ENCODE measurements at regions not wholly inside any gene's neighbourhood (a gene's known extent, or its start where the extent isn't known, plus 50 kb on each side); places are given as distances from the start of the nearest gene placed in this dataset.
A peak's percentile ranks its signal among the peaks of the same experiment; 100 is the strongest.

DNA sequence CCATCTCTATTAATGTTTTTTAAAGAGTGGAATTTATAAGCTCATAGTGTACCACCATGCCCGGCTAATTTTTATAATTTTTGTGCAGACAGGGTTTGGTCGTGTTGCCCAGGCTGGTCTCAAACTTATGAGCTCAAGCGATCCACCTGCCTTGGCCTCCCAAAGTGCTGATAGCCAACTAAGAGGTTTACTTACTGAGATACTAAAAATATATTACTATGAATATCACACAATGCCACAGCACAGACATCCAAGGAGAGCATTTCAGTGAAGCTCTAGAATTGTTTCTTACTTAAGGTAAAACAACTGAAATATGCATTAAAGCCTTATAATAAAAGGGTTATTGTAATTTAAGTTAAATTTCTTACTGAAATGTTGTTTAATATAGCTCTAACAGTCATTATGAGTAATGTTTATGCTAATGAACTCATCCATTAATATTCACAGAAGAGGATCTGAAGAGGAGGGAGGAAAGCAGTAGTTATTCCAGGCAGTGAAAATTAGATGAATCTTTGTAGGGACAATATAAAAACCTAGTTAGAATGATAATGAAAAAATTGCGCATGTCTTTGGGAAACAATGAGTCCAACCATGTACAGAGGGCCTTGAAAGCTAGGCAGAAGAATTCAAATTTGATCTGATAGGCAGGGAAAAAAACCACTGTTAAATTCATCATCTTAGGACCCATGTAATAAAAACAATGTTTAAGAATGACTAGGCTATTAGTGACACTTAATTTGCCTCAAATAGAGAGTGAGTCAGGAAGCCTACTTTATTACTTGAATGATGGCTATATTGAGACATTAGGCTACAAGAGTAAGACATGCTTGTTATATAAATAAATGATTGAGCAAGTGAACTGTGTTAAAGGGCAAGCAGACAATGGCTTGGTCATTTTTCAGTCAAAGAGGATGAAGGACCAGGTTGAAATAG lies 99.2 kb downstream of the SLC41A2 start:
- peak; percentile 63 for DNase-seq (ENCODE audit: low read depth)

- no peak for DNase-seq (ENCODE audit: low read depth)
Observed at GRCh38 chr12:104856531-104856930, 101.6 kb downstream of the SLC41A2 start.

GRCh38 chr12:104855599-104855998 lies 102.5 kb downstream of the SLC41A2 start:
- no peak for DNase-seq (ENCODE audit: low read depth)

DNA sequence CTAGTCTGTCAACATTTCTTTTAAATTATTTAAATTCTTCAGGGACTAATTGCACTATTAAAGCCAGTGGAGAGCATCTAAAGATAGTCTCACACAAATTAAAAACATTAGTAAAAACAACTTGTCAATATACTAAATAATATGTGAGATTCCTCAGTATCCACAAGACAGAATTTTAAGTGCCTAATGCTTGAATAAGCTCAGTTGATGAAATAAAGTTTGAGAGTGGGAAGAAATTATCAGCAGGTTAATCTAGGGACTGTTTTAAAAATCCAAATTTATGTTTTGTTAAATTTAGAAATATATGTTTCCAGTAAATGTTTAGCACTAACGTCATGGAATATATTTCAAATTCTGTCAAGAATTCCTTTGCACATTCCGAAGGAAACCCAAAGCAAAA lies 105.2 kb downstream of the SLC41A2 start:
- DNase-seq (ENCODE audit: low read depth): no peak

- no peak for DNase-seq (ENCODE audit: low read depth)
Observed at GRCh38 chr12:104852102-104852501, 106.0 kb downstream of the SLC41A2 start.

DNA sequence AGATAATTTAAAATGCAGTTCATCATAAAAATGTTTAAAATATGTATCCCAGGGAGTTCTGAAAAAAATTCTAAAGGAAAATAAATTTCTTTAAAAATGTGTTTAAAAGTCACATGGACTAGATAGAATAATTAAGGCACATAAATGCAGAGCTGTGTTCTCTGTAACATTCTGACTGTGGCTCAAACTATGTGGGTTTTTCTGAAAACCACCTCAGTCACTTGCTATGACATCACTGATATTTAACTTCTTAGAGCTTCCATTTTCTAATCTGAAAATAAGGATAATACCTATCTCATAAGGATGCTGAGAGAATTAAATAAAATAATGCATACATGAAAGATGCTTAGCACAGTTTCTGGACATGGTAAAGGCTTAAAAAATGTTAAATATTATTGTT lies 107.3 kb downstream of the SLC41A2 start:
- no peak for DNase-seq (ENCODE audit: low read depth)

GRCh38 chr12:104846056-104846767 lies 111.9 kb downstream of the SLC41A2 start:
- peak; percentile 78 for DNase-seq (ENCODE audit: low read depth)

DNA sequence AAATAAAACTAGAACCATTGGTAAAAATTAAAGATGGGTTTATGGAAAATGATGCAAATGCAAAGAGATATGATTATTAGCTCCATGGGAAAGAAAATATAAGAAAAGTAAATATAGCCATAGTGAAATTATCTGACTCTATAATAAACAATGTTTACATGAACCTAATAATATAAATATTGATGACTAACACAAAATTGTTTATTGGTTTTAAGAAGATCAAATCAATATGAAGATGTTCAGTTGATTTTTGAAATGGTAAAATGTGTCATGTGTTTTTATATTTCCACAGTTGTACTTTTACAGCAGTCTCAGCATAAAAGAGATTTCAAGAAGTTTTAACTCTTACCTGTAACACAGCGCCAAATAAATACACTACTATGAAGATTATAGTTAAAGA lies 114.0 kb downstream of the SLC41A2 start:
- no peak for DNase-seq (ENCODE audit: low read depth)

- no peak for DNase-seq (ENCODE audit: low read depth)
Observed at GRCh38 chr12:104840262-104840661, 117.8 kb downstream of the SLC41A2 start.

GRCh38 chr12:104835317-104835716 lies 122.8 kb downstream of the SLC41A2 start:
- no peak for DNase-seq (ENCODE audit: low read depth)

GRCh38 chr12:104834607-104835006 lies 123.5 kb downstream of the SLC41A2 start:
- DNase-seq (ENCODE audit: low read depth): no peak

- no peak for DNase-seq (ENCODE audit: low read depth)
Observed at GRCh38 chr12:104833756-104834155, 124.3 kb downstream of the SLC41A2 start.

GRCh38 chr12:104828015-104828414 lies 130.1 kb downstream of the SLC41A2 start:
- DNase-seq (ENCODE audit: low read depth): no peak

GRCh38 chr12:104827587-104827986 lies 130.5 kb downstream of the SLC41A2 start:
- DNase-seq (ENCODE audit: low read depth): no peak

GRCh38 chr12:104825408-104825807 lies 132.7 kb downstream of the SLC41A2 start:
- no peak for DNase-seq (ENCODE audit: low read depth)

DNA sequence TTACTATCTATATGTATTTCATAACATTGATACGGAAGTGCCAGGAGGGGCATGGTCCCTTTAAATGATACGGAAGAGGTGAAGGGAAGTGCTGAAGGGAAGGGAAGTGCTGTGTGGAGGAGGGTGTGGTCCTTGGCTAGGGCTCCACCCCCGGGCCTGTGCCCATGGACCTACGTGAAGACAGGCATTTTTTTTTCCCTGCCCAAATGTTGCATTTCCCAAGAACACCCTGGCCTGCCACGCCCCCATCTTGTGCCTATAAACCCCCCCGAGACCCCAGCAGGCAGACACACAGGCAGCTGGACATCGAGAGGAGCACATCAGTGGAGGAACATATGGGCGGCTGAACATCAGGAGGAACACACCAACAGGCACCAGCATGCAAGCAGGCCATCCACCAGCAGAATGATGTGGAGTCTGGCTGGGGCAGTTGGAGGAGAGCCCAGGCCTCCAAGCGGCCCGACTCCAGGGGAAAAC lies 134.1 kb downstream of the SLC41A2 start:
- DNase-seq (ENCODE audit: low read depth): no peak

DNA sequence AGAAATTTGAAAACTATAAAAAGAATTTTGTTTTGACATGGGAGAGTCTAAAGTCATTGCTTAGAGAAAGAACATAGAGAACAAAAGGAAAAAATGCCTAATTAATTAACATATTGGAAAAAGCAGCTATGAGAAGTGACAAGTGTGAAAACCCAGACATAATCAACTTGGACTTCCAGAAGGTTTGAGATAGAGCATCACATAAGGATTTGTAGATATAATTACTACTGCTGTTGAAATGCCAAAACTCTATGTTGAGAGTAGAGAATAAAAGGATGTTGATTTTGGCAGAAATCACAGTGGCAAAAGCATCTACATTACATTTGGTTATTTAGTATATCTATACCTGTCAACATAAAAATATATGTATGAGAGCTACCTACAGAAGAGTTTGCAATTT lies 135.1 kb downstream of the SLC41A2 start:
- DNase-seq (ENCODE audit: low read depth): no peak

DNA sequence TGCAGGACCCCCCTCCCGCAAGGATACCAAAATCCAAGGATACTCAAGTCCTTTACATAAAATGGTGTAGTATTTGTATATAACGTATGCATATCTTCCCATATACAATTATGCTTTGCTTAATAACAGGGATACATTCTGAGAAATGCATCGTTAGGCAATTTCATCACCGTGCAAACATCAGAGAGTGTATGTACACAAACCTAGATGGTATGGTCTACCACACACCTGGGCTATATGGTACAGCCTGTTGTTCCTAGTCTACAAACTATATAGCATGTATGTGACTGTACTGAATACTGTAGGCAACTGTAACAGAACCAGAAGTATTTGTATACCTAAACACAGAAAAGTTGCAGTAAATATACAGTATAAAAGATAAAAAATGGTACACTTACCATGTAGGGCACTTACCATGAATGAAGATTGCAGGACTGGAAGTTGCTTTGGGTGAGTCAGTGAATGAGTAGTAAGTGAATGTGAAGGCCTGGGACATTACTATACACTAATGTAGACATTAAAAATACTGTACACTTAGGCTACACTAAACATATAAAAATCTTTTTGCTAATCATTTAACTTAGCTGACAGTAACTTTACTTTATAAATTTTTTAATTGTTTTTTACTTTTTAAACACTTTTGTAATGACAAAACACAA lies 141.1 kb downstream of the SLC41A2 start:
- no peak for DNase-seq (ENCODE audit: low read depth)

DNA sequence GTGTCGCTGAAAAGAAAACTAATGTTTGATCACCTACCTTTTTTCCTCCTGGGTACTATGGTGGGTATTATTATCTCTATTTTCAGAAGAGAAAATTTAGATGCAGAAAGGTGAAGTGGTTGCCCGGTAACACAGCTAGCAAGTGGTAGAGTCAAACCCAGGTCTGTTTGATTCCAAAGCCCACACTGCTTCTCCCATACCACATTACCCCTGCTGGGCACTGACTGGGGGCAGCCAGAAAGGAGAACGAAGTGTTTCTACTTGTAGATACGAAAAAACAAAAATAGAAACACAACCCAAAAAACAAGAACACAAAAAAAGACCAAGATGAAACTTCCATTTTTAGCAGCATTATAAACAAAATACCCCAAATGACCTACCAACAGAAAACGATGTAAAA lies 142.2 kb downstream of the SLC41A2 start:
- DNase-seq (ENCODE audit: low read depth): no peak

GRCh38 chr12:104814944-104815343 lies 143.1 kb downstream of the SLC41A2 start:
- no peak for DNase-seq (ENCODE audit: low read depth)
